Left forelimb (tissue), 1 donor: ENCODE measurements at regions not wholly inside any gene's neighbourhood (a gene's known extent, or its start where the extent isn't known, plus 50 kb on each side); places are given as distances from the start of the nearest gene placed in this dataset.
"Not testable (repeated sequence)": the region's sequence is repeated elsewhere in the genome, so short reads cannot be mapped to it uniquely, and the experiment has no call there.

Source experiments
- DNase-seq: peaks from one replicate; pipeline ENCODE4 v3.0.0-alpha.2; 2018; ENCODE audit warnings: low spot score

DNA sequence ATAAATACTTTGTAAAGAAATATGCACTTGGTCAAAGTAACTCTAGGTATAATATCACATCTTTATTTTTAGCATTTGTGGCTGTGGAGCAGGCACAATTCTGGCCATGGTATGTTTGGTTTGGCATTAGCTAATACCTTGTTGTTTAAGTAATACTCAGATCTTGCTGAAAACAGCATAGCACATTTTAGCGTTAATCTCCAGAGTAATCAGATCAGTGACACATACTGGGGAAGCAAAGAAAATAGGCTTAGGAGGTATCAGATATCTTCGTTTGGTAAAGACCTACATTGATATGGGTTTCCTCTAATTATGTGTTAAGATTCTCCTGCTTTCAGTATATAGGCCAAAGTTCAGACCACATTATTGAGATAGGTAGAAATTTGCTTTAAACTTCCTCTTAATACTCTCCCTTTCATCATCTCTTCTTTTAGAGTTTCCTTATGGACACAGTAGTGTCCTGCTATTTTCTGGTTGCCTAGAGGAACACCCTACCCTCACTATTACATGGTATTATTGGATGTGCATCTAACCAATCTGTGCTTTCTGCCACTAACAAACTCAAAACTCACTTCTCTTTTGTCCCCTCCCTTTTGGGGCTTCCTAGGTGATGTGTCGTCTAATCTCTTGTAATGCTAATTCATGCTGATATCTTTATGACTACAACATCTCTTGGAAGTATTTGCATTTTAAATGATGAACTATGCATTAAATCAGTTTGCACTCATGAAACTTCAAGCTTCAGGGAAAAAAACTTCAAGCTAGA is 437.3 kb upstream of the ADAMTSL1 start:
- no peak for DNase-seq

- no peak for DNase-seq
Observed at GRCh38 chr9:18037981-18038380, 436.0 kb upstream of the ADAMTSL1 start.

DNA sequence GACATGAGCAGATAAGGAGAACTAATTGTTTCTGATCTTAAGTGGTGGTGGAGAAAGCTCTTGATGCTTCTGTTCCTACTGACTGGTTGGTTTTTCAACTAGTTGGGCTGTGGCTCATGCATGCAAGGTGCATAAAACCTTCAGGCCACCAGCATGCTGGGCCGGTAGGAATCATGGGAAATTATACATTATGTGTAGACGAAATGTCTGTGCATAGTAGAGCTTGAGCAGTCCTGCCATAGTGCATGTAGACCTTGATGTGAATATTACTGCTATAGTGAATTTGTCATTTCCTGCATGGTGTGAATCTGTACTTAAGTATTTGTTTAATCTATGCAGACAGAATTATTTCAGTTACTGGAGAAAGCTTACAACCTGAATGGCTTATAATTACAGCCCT is 433.6 kb upstream of the ADAMTSL1 start:
- no peak for DNase-seq

DNA sequence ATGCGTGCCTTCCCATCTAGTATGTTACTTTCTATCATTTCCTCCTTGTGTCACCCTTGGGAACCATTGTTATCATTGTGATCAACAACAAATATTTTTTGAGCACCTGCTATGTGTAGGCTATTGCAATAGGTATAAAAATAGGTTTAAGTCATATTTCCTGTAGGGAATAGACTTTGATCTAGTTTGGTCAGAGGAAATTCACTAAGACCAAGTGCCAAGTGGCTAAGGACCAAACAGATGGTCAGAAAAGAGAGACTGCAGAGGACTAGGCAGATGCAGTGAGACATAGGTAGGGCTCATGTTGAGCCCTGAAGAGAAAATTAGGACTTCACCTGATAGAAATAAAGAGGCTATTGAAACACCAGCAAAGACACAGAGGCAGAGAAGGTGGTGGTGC is 430.0 kb upstream of the ADAMTSL1 start:
- DNase-seq = no peak

DNA sequence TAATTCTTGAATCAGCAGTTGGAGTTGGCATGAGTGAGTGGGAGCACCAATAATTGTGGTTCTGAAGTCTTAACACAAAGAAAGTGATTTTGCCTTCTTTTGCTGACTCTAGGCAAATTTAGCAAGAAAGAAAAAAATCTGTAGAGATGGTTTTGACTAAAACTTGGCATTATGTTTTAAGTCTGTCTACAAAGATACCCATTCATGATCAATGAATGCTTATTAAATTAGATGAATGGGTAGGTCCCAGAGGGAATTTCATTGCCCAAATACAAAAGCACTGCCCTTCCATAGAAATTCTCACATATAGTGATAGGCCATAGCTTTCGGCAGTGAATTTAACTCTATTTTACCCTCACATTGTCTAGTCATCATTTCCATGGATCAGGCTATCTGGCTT is 428.6 kb upstream of the ADAMTSL1 start:
- no peak for DNase-seq

DNA sequence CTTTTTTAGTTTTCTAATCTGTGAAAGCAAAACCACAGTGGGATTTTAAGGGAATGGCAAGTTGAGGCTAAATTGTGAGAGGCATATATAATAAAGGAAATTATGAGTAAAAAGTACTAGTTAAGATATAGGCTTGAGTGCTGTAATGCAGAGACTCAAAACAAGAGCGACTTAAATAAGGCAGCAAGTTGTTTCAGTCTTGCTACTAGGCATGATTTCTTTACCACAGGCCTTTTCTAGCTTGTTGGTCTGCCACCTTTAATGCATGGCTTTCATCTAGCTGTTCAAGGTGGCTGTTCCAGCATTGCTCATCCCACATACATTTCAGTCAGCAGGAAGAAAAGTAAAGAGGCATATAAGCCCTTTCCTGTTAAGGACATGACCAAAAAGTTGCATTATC is 427.9 kb upstream of the ADAMTSL1 start:
- no peak for DNase-seq

GRCh38 chr9:18051638-18052037 is 422.3 kb upstream of the ADAMTSL1 start:
- DNase-seq = no peak

- no peak for DNase-seq
Observed at GRCh38 chr9:18052060-18052459, 421.9 kb upstream of the ADAMTSL1 start.

GRCh38 chr9:18056269-18056992 is 417.5 kb upstream of the ADAMTSL1 start:
- no peak for DNase-seq

GRCh38 chr9:18056993-18057369 is 417.0 kb upstream of the ADAMTSL1 start:
- no peak for DNase-seq

DNA sequence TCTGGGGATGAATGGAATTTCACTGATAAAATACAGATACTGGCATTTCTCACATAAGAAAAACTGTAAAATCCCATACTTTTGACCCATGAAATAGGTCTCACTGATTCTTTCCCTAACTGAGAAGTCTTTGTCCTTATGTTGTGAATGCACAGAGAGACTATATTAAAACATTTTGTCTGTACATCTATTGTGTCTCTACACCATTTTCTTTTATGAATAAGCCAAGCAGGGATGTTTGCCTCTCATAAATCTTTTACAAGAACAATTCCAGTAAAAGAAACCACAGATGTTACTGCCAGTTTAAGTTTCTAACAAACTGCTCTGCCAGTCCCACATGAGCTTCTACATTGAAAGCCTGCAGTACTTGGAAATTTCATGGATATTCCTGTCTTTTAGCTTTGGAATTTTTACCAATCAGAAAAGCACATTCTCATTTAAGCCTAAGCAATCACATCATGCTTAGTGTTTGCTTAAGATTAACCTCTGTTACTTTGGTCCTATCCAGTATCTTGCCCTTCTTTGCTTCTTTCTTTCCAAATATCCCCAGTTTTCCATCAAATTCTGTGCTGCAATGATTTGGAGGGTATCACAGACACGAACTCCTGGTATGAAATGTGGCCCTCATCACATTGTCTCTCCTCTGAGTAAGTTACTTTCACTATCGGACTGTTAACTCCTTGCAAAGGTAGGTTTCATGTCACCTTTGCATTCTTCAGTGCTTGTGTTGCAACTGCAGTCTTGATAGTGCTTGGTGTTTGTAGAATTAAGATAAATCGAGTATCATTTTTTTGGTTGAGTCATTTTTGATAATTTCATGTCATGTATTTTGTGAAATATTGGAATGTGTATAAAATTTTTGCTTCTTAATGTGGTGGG is 415.1 kb upstream of the ADAMTSL1 start:
- no peak for DNase-seq

DNA sequence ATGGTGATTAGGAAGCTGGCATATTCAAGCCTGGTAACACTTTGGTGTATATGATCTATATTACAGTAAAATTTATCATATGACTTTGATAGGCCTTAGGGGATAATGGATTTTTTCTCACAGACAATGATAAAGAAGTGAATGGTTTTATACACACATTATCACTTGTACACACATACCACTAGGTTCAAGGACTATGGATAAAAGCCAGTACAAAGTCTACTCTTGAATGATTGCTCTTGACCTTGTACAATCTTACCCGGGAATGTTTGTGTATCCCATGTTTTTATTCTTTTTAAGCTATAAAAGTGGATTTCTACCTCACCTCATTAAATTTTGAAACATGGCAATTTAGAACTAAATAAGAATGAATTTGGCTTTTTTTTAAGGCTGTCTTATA is 414.5 kb upstream of the ADAMTSL1 start:
- no peak for DNase-seq

DNA sequence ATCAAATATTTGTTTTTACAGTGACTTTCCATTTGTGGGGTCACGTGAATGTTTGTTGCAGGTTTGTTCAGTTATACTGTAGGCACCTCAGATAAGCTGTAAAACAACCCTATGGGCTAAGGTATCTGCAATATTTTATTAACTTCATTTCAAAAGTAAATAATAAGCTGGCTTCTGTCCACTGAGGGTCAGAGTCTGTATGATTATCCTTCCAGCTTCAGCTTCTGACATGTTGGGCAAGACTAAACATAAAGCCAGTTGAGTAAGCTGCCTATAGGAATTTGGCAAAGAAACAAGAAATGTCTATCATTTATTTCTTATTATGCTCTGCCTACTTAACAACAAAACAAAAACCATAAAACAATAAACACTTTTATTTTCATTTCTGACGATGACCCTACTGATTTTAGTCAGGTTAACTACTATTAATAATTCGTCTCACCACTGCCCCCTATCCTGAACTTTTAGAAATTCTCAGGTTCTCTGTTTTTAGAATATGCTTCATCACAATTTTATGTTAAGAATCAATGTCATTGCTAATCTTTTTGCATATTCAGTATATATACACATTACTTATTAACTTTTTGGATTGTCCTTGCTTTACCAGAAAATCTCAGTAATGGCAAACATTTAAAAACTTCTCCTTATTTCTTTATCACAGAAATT is 413.6 kb upstream of the ADAMTSL1 start:
- no peak for DNase-seq

DNA sequence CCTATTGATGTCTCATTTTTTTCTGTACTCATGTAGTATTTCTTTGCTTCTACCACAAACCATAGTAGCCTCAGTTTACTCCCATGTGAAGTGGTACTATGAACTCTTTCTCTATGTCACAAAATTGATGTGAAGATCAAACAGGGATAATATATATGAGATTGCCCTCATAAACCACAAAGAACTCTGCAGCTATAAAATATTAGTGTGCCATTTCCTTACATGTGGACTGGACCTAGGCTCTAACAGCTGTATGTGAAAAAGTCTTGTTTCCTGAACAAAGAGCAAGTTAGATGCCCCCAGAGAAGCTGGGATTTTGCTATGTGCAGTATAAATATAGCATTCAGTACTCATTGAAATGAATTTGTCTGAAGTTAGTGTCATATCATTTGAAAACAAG is 412.6 kb upstream of the ADAMTSL1 start:
- DNase-seq = no peak

DNA sequence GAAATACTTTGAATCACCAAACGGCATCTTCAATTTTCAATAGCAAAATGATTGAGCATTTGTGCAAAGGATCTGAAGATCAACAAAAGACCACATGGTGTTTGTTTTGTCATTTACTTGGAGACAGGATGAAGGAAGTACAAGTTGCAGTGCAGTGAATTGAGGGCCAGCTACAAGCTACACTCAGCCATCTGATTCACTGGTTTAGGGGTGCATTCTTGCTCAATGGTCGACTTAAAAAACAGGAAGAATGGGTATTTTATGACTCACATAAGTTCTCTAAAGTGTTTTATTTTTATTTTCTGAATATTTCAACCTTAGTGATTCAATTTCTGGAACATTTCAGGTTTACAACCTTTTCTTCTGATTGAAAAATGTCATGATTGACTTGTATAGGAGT is 412.1 kb upstream of the ADAMTSL1 start:
- no peak for DNase-seq

DNA sequence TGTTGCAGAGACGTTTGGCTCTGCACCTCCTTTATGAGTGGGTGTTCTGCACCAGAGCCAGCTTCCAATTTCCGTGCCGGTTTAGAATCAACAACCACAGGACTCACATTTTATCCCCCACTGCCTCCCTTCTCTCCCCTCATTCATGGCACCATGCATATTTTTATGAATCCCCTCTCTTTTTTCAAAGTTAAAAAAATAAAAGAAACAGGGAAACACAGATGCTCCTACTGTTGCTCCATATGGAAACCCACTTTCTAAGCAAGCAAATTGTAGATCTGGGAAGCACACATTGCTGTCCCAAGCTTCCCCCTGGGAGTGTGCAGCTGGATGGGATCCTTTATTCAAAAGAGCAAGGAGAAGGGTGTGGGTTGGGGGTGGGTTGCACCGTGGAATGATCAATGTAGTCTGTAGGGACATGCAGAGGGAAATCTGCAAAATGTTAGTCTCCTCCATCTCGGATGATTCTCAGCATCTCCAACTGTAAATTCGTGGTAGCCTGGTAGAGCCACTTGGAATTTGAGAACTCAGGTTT is 410.0 kb upstream of the ADAMTSL1 start:
- peak; percentile 66 for DNase-seq

DNA sequence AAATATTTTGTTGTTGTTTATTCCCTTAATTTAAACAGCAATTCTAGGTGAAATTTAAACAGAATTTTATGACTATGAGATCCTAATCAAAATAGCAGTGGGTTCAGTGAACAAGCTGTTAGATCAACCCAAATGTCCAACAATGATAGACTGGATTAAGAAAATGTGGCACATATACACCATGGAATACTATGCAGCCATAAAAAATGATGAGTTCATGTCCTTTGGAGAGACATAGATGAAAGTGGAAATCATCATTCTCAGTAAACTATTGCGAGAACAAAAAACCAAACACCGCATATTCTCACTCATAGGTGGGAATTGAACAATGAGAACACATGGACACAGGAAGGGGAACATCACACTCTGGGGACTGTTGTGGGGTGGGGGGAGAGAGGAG is 407.3 kb upstream of the ADAMTSL1 start:
- DNase-seq = not testable (repeated sequence)

DNA sequence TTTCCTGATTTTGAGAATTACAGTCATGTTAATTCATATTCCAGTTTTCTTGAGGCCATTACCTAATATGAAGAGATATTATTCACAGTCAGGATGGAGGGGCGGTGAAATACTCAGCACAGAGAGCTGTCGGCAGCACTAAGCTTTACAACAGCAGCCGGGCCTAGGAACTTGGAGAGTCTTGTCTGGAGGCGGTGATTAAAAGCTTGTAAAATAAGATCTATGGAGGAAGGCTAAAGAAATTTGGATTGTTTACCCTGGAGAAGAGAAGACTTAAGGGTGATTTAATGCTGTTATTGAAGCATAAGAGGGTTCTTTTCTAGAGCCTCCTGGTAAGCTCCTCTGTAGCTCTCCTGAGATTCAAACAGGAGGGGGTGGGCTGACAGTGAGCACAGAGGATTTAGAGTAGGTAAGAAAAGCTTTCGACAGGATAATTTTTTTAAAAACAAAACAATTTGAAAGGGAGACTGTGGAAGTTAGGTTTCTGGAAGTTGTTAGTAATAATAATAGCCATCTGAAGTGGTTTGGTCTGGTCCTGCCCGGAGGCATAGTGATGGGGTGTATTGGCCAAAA is 406.3 kb upstream of the ADAMTSL1 start:
- DNase-seq = no peak

- no peak for DNase-seq
Observed at GRCh38 chr9:18068900-18069299, 405.1 kb upstream of the ADAMTSL1 start.

- no peak for DNase-seq
Observed at GRCh38 chr9:18071651-18072060, 402.3 kb upstream of the ADAMTSL1 start.

DNA sequence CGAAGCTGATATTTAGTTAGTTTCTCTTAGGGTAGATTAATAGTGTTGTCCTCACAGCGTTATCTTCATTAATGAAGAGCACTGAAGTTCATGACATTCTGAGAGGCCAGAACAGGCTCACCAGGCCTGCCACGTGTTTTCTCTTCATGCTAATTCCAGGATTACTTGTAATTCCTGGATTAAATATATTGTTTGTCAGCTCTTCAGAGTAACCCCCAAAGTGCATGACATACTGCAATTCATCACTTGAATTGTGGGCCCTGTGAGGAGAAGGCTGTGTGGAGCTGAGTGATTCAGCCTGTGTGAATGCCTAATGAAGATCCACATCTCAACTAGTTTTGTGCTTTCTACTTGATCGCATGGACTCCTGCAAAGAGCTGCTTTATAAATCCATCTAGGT is 401.0 kb upstream of the ADAMTSL1 start:
- no peak for DNase-seq

DNA sequence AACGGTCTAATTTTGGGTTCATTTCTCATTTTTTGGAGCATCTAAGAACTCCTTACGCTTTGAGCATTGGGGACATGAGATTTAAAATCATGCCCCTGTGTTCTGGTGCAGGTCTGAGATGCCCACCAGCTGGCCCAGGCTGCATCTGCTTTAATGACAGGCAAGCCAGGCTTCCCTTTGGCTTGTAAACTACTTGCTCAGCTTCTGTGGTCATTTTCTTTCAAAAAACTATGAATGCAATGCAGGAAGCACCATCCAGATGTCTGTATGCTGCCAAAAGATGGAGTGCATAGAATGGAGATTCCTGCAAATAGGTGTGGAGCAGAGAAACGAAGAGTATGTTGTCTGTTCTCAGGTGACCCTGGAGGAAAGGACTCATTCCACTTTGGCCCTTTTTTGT is 399.9 kb upstream of the ADAMTSL1 start:
- no peak for DNase-seq
